Thyroid gland (tissue), 4 donors: ENCODE measurements at regions not wholly inside any gene's neighbourhood (a gene's known extent, or its start where the extent isn't known, plus 50 kb on each side); places are given as distances from the start of the nearest gene placed in this dataset.

Experiments
- POLR2A ChIP-seq, 2 donors: fragments of 450-650 bp; IDR thresholded peaks; one replicate each; pipeline ENCODE4 v1.6.1; 2017; ENCODE audit warnings: antibody characterized with exemption in 2 of 2, mild to moderate bottlenecking in 2 of 2, moderate library complexity in 1 of 2
- TF ChIP-seq, protein P1 (sequence below), 6 experiments: fragments of 200-600 bp in 3 of 6; fragments of 450-650 bp in 3 of 6; sonication (generic) in 3 of 6; IDR thresholded peaks; one replicate each; pipeline ENCODE4 v1.5.1; 2016 to 2019; ENCODE audit warnings: antibody characterized with exemption in 6 of 6, mild to moderate bottlenecking in 2 of 6, inconsistent platforms in 1 of 6, moderate library complexity in 1 of 6

DNA sequence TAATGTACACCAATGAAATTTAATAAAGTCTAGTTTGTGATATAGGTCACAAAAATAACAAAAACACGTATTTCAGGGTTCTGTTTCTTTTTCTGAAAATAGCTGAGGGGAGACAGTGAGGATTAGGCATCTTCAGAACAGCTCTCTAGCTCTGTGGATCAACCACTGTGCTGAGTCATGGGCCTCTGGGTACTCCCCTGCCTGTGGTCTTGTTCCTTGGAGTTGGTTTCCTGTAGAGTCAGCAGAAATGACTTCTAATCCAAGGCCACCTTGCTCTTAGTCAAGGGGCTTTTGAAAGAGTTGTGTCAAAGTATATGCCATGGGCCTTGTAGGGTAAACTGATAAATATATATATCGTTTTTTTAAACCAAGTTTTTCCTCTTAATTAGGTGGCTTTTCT is 141.8 kb upstream of the ZRANB2 start:
- TF ChIP-seq, protein P1, sequence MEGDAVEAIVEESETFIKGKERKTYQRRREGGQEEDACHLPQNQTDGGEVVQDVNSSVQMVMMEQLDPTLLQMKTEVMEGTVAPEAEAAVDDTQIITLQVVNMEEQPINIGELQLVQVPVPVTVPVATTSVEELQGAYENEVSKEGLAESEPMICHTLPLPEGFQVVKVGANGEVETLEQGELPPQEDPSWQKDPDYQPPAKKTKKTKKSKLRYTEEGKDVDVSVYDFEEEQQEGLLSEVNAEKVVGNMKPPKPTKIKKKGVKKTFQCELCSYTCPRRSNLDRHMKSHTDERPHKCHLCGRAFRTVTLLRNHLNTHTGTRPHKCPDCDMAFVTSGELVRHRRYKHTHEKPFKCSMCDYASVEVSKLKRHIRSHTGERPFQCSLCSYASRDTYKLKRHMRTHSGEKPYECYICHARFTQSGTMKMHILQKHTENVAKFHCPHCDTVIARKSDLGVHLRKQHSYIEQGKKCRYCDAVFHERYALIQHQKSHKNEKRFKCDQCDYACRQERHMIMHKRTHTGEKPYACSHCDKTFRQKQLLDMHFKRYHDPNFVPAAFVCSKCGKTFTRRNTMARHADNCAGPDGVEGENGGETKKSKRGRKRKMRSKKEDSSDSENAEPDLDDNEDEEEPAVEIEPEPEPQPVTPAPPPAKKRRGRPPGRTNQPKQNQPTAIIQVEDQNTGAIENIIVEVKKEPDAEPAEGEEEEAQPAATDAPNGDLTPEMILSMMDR (IDR thresholded peaks at IDR 0.05) = no peak
- TF ChIP-seq POLR2A (IDR thresholded peaks at IDR 0.05) = no peak
